ENCODE measurements at regions not wholly inside any gene's neighbourhood (a gene's known extent, or its start where the extent isn't known, plus 50 kb on each side); places are given as distances from the start of the nearest gene placed in this dataset.

- no peak overlapping the region for H3K4me3 ChIP-seq
- H3K36me3 ChIP-seq: peaks cover 0 to 37% (median 0%) of the 10 kb centered on the region in 6 donors
- 90 to 99% (median 96%) methylated on average over 2 of the region's 2 CpGs for WGBS, 5 donors
- no peak overlapping the region for H3K27ac ChIP-seq
- no peaks in the 10 kb centered on the region for H3K27me3 ChIP-seq (replicated peaks in 1 of 7)
- no peaks in the 10 kb centered on the region for H3K9me3 ChIP-seq
- no peak for DNase-seq
- no peaks in the 10 kb centered on the region for H3K4me1 ChIP-seq
- intact Hi-C loops (cut with DNase I; ENCODE audit: low total_unique reads): no loop called here
- TF ChIP-seq CTCF (IDR thresholded peaks at IDR 0.05 in 8 of 11, conservative IDR thresholded peaks at IDR 0.05 in 3 of 11) (no peak), POLR2A (IDR thresholded peaks at IDR 0.05) (no peak), POLR2AphosphoS5 (IDR thresholded peaks at IDR 0.05) (no peak)
These were observed 138.0 kb downstream of the ZFAND4 start for GRCh38 chr10:45534572-45534971.

GRCh38 chr10:45532480-45532879 lies 140.1 kb downstream of the ZFAND4 start:
- intact Hi-C loops (cut with DNase I; ENCODE audit: low total_unique reads): no loop called here
- H3K27ac ChIP-seq: no peak overlapping the region

GRCh38 chr10:45526309-45526905 lies 146.2 kb downstream of the ZFAND4 start:
- Histone ChIP-seq H3K4me3 (no peak overlapping the region), H3K4me1 (peaks cover 0 to 3% (median 0%) of the 10 kb centered on the region in 6 donors), H3K36me3 (peaks cover 0 to 30% (median 0%) of the 10 kb centered on the region in 6 donors), H3K27ac (no peak overlapping the region), H3K9me3 (no peaks in the 10 kb centered on the region), H3K27me3 (replicated peaks in 1 of 7) (no peaks in the 10 kb centered on the region)
- intact Hi-C loops (cut with DNase I; ENCODE audit: low total_unique reads): no loop called here
- 89 to 92% (median 90%) methylated on average over 3 of the region's 3 CpGs for WGBS, 5 donors
- no peak for TF ChIP-seq CTCF (IDR thresholded peaks at IDR 0.05 in 8 of 11, conservative IDR thresholded peaks at IDR 0.05 in 3 of 11)
- TF ChIP-seq POLR2AphosphoS5 (IDR thresholded peaks at IDR 0.05): no peak
- DNase-seq: no peak

More at GRCh38 chr10:45532480-45532879, 140.1 kb downstream of the ZFAND4 start:
- Histone ChIP-seq H3K4me1 (no peaks in the 10 kb centered on the region), H3K9me3 (no peaks in the 10 kb centered on the region), H3K36me3 (peaks cover 0 to 38% (median 0%) of the 10 kb centered on the region in 6 donors), H3K27me3 (replicated peaks in 1 of 7) (no peaks in the 10 kb centered on the region), H3K4me3 (no peak overlapping the region)
- WGBS, 5 donors: 78 to 85% (median 83%) methylated on average over 1 of the region's 1 CpG
- TF ChIP-seq CTCF (IDR thresholded peaks at IDR 0.05 in 8 of 11, conservative IDR thresholded peaks at IDR 0.05 in 3 of 11) (no peak), POLR2AphosphoS5 (IDR thresholded peaks at IDR 0.05) (no peak), POLR2A (IDR thresholded peaks at IDR 0.05) (no peak)
- DNase-seq: no peak

GRCh38 chr10:45520476-45520875 lies 146.5 kb downstream of the ALOX5 start:
- Histone ChIP-seq H3K4me1 (peaks cover 0 to 8% (median 3%) of the 10 kb centered on the region in 6 donors), H3K4me3 (no peak overlapping the region), H3K36me3 (peaks cover 0 to 10% (median 0%) of the 10 kb centered on the region in 6 donors), H3K9me3 (no peaks in the 10 kb centered on the region), H3K27ac (no peak overlapping the region), H3K27me3 (replicated peaks in 1 of 7) (no peaks in the 10 kb centered on the region)
- no peak for DNase-seq
- intact Hi-C loops (cut with DNase I; ENCODE audit: low total_unique reads): no loop called here
- 89 to 95% (median 94%) methylated on average over 4 of the region's 4 CpGs for WGBS, 5 donors
- no peak for TF ChIP-seq CTCF (IDR thresholded peaks at IDR 0.05 in 8 of 11, conservative IDR thresholded peaks at IDR 0.05 in 3 of 11)
- TF ChIP-seq POLR2A (IDR thresholded peaks at IDR 0.05): no peak
- TF ChIP-seq POLR2AphosphoS5 (IDR thresholded peaks at IDR 0.05): no peak

Measured in spleen (tissue), 11 donors.